ENCODE measurements at regions not wholly inside any gene's neighbourhood (a gene's known extent, or its start where the extent isn't known, plus 50 kb on each side); places are given as distances from the start of the nearest gene placed in this dataset.

DNA sequence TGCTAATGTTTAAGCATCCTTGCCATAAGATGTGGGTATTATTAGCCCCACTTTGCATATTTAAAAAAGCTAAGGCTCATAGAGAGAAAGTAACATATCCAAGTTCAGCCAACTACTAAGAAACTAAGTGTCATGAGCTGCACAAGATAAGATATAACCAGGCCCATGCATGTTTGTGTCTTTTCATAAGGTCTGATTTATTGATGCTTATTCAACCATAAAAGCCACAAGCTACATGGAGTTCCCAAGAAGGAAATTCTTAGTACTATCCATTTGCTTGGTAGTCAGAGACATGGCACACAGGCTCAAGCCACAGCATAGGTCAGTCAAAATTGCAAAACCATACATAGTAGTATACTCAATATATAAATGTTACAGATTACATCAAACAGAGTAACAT, 488.5 kb downstream of the SOX6 start:
- H3K9ac ChIP-seq, result no peak overlapping the region
- H2AFZ ChIP-seq, result no peak overlapping the region
- H3K79me2 ChIP-seq, result no peaks in the 10 kb centered on the region
- H3K36me3 ChIP-seq (ENCODE audit: control insufficient read depth, insufficient read depth, low read length), result no peaks in the 10 kb centered on the region
- TF ChIP-seq, protein P1, sequence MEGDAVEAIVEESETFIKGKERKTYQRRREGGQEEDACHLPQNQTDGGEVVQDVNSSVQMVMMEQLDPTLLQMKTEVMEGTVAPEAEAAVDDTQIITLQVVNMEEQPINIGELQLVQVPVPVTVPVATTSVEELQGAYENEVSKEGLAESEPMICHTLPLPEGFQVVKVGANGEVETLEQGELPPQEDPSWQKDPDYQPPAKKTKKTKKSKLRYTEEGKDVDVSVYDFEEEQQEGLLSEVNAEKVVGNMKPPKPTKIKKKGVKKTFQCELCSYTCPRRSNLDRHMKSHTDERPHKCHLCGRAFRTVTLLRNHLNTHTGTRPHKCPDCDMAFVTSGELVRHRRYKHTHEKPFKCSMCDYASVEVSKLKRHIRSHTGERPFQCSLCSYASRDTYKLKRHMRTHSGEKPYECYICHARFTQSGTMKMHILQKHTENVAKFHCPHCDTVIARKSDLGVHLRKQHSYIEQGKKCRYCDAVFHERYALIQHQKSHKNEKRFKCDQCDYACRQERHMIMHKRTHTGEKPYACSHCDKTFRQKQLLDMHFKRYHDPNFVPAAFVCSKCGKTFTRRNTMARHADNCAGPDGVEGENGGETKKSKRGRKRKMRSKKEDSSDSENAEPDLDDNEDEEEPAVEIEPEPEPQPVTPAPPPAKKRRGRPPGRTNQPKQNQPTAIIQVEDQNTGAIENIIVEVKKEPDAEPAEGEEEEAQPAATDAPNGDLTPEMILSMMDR (IDR thresholded peaks at IDR 0.05), result no peak
- H3K27me3 ChIP-seq (ENCODE audit: control insufficient read depth, insufficient read depth, low read length), result no peaks in the 10 kb centered on the region
- H3K4me3 ChIP-seq (ENCODE audit: low read depth, low read length), result no peak overlapping the region
- no peak overlapping the region for H3K27ac ChIP-seq
- no peaks in the 10 kb centered on the region for H3K4me1 ChIP-seq
- H3K4me2 ChIP-seq (ENCODE audit: low read length), result no peak overlapping the region
- no peaks in the 10 kb centered on the region for H3K9me3 ChIP-seq (ENCODE audit: control insufficient read depth, low read length)

DNA sequence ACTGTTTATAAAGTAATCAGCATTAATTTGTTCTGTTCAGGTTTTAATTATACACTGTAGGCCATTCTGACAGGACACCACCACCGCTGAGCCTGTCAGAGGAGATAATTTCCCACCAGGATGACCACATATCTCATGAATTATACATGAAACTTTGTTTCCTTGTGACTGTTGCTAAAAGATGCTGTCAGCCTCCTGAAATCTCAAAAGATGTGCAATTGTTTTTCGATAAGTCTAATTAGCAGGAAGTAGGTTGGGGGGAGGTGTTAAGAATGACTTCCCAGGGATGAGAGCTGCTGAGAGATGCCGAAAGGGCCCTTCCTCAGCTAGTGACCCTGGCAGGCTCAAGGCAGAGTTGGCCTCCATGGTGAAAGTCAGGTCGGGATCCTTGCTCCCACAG, 485.4 kb downstream of the SOX6 start:
- Histone ChIP-seq H3K4me3 (ENCODE audit: low read depth, low read length) (no peak overlapping the region), H3K9ac (no peak overlapping the region), H3K36me3 (ENCODE audit: control insufficient read depth, insufficient read depth, low read length) (no peaks in the 10 kb centered on the region), H3K9me3 (ENCODE audit: control insufficient read depth, low read length) (no peaks in the 10 kb centered on the region), H3K27me3 (ENCODE audit: control insufficient read depth, insufficient read depth, low read length) (no peaks in the 10 kb centered on the region), H2AFZ (no peak overlapping the region), H3K27ac (no peak overlapping the region), H3K79me2 (no peaks in the 10 kb centered on the region), H3K4me1 (no peaks in the 10 kb centered on the region), H3K4me2 (ENCODE audit: low read length) (no peak overlapping the region)
- TF ChIP-seq, protein P1 (IDR thresholded peaks at IDR 0.05), result no peak

- Histone ChIP-seq H3K4me2 (ENCODE audit: low read length) (no peak overlapping the region), H3K79me2 (no peaks in the 10 kb centered on the region), H3K4me3 (ENCODE audit: low read depth, low read length) (no peak overlapping the region), H3K27me3 (ENCODE audit: control insufficient read depth, insufficient read depth, low read length) (no peaks in the 10 kb centered on the region), H2AFZ (no peak overlapping the region), H3K4me1 (no peaks in the 10 kb centered on the region), H3K9ac (no peak overlapping the region), H3K36me3 (ENCODE audit: control insufficient read depth, insufficient read depth, low read length) (no peaks in the 10 kb centered on the region), H3K9me3 (ENCODE audit: control insufficient read depth, low read length) (no peaks in the 10 kb centered on the region), H3K27ac (no peak overlapping the region)
- TF ChIP-seq, protein P1 (IDR thresholded peaks at IDR 0.05), result no peak
Observed at GRCh38 chr11:15871904-15872626, 484.3 kb downstream of the SOX6 start.

GRCh38 chr11:15873501-15873900, 482.8 kb downstream of the SOX6 start:
- Histone ChIP-seq H2AFZ (no peak overlapping the region), H3K9me3 (ENCODE audit: control insufficient read depth, low read length) (no peaks in the 10 kb centered on the region), H3K9ac (no peak overlapping the region), H3K4me1 (no peaks in the 10 kb centered on the region), H3K36me3 (ENCODE audit: control insufficient read depth, insufficient read depth, low read length) (no peaks in the 10 kb centered on the region), H3K27me3 (ENCODE audit: control insufficient read depth, insufficient read depth, low read length) (no peaks in the 10 kb centered on the region), H3K79me2 (no peaks in the 10 kb centered on the region), H3K4me2 (ENCODE audit: low read length) (no peak overlapping the region), H3K4me3 (ENCODE audit: low read depth, low read length) (no peak overlapping the region), H3K27ac (no peak overlapping the region)
- TF ChIP-seq, protein P1 (IDR thresholded peaks at IDR 0.05), result no peak

DNA sequence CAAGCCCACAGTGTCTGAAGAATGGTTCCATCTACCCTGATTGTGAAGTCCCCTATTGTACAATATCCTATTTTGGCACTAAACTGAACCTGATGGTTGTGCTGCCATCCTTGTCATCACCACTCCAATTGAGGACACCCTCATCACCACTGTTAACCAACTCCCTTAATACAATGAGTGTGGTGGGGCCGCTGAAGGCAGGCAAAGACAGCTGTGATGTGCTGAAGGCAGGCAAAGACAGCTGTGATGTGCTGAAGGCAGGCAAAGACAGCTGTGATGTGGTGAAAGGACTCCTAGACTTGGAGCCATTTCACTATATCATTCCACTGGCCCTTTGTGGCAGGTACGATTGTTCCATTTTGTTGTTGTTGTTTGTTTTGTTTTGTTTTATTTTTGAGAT, 481.6 kb downstream of the SOX6 start:
- no peaks in the 10 kb centered on the region for H3K79me2 ChIP-seq
- no peak overlapping the region for H2AFZ ChIP-seq
- no peaks in the 10 kb centered on the region for H3K4me1 ChIP-seq
- H3K9ac ChIP-seq, result no peak overlapping the region
- H3K36me3 ChIP-seq (ENCODE audit: control insufficient read depth, insufficient read depth, low read length), result no peaks in the 10 kb centered on the region
- TF ChIP-seq, protein P1 (IDR thresholded peaks at IDR 0.05), result no peak
- H3K4me3 ChIP-seq (ENCODE audit: low read depth, low read length), result no peak overlapping the region
- no peak overlapping the region for H3K27ac ChIP-seq
- H3K4me2 ChIP-seq (ENCODE audit: low read length), result no peak overlapping the region
- no peaks in the 10 kb centered on the region for H3K27me3 ChIP-seq (ENCODE audit: control insufficient read depth, insufficient read depth, low read length)
- H3K9me3 ChIP-seq (ENCODE audit: control insufficient read depth, low read length), result no peaks in the 10 kb centered on the region
